GM12875 (cell line): ENCODE measurements at regions not wholly inside any gene's neighbourhood (a gene's known extent, or its start where the extent isn't known, plus 50 kb on each side); places are given as distances from the start of the nearest gene placed in this dataset.

ENCODE experiments used
- H3K4me3 ChIP-seq: one replicate; pipeline ENCODE4 v1.5.1; 2011; ENCODE audit warnings: low read depth, low read length, control low read depth
- TF ChIP-seq, protein P1 (sequence below): IDR thresholded peaks from 2 replicates; pipeline ENCODE4 v1.5.1; 2011; ENCODE audit warnings: low read depth, mild to moderate bottlenecking, control low read depth, inconsistent platforms, low read length, moderate library complexity, borderline replicate concordance; ENCODE audit not compliant: insufficient read depth

DNA sequence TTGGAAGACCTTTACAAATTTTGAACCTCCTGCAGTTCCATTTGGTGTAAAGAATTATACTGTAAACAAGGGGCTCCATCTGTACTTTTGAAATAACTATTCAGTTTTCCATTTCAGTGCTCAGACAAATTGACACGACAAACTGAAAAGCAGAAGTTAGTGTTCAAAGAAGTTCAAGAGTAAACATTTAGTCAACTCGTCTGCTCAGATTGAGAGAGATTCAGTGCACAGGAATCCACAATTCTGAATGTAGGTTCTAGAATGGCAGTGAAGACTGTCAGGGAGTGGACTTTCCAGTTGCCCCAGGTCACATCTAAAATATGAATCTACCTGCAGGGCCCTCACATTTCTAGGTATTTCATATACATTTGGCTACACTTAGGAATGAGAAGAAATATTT, 322.3 kb upstream of the TCF4 start:
- TF ChIP-seq, protein P1, sequence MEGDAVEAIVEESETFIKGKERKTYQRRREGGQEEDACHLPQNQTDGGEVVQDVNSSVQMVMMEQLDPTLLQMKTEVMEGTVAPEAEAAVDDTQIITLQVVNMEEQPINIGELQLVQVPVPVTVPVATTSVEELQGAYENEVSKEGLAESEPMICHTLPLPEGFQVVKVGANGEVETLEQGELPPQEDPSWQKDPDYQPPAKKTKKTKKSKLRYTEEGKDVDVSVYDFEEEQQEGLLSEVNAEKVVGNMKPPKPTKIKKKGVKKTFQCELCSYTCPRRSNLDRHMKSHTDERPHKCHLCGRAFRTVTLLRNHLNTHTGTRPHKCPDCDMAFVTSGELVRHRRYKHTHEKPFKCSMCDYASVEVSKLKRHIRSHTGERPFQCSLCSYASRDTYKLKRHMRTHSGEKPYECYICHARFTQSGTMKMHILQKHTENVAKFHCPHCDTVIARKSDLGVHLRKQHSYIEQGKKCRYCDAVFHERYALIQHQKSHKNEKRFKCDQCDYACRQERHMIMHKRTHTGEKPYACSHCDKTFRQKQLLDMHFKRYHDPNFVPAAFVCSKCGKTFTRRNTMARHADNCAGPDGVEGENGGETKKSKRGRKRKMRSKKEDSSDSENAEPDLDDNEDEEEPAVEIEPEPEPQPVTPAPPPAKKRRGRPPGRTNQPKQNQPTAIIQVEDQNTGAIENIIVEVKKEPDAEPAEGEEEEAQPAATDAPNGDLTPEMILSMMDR, result no peak
- H3K4me3 ChIP-seq, result no peak overlapping the region

DNA sequence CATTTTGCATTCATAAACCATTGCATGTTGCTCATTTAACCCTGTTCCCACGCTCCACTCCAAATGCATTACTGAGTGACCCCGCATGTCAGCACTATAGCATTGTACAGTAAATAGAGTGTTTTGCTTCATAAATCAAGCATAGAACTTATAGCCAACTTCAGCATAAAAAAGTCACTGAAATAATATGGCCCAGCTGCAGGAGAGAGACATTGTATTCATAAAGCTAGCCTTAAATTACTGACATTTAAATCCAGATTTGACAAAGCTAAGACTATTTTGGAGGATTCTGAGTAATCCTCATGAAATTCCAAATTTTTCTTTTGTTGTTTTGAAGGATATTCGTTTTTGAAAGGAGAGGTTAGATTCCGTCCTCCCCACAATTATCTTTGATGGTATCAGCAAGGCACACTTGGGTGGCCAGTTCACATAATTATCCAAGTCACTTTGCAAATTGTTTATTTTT, 320.9 kb upstream of the TCF4 start:
- TF ChIP-seq, protein P1, result no peak
- H3K4me3 ChIP-seq, result no peak overlapping the region

- H3K4me3 ChIP-seq, result no peak overlapping the region
Observed at GRCh38 chr18:55907453-55908175, 319.6 kb upstream of the TCF4 start.

GRCh38 chr18:55906536-55906935, 318.5 kb upstream of the TCF4 start:
- TF ChIP-seq, protein P1, result no peak
- H3K4me3 ChIP-seq, result no peak overlapping the region

More at GRCh38 chr18:55907453-55908175, 319.6 kb upstream of the TCF4 start:
- TF ChIP-seq, protein P1, result no peak

DNA sequence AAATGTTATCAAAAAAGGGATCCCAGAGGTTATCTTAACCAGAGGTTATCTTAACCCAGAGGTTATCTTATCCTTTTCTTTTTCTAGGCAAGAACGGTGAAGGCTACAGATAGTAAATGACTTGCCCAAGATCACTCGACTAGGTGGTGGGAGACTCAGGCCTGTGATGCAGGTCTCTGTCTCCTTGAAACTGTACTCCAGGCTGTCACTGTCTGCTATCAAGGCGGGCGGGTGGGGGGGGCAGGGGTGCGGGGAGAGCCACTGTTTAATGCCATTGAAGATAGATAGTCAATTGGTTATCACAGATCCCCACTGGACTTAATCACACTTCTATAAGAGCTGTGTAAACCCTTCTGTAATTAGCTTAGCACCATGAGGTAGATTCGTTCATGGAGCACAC, 315.9 kb upstream of the TCF4 start:
- TF ChIP-seq, protein P1, result no peak
- no peak overlapping the region for H3K4me3 ChIP-seq

GRCh38 chr18:55900380-55900779, 312.4 kb upstream of the TCF4 start:
- no peak overlapping the region for H3K4me3 ChIP-seq
- TF ChIP-seq, protein P1, result no peak

DNA sequence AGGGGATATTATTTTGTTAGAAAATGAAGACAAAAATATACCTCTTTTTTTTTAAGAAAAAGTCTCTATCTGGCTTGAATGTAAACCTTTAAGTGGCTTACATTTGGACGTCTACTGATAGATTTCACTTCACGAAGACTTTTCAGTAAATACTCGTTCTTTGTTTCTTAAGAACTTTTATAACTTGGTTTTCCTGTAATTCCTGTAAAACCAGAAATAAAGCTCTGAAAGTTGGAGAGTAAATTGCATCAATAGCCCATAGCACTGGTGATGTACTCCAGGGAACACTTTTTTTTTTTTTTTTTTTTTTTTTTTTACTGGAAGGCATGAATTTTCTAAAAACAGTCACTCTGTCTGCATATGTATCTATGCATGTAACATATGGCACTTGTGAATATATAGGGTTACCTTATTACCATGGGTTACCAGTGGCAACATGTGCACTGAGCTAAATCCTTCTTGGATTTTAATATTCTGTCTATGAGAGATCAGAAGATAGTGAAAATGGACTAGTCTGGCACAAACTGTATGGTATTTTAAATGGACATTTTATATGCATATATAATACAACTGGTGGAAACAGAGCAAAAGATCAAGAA, 309.2 kb upstream of the TCF4 start:
- no peak overlapping the region for H3K4me3 ChIP-seq
- TF ChIP-seq, protein P1, result no peak
